HCT116 (cell line): ENCODE measurements at regions not wholly inside any gene's neighbourhood (a gene's known extent, or its start where the extent isn't known, plus 50 kb on each side); places are given as distances from the start of the nearest gene placed in this dataset.

Source experiments
- ATAC-seq: fragments of 200-7000 bp; cut with Tn5 transposase; 2 replicates; pipeline ENCODE4 v1.9.1; 2020; ENCODE audit warnings: mild to moderate bottlenecking, moderate library complexity
- BruUV-seq: library from RNA; stranded (reverse); fragments of 400-500 nt; replicated peaks from 2 replicates; lab custom pipeline; 2021; lab: Mats Ljungman, UMichigan
- CTCF ChIA-PET: fragments of 300-600 bp; sonication (Branson Sonifier 250); formaldehyde crosslinking; loops from one replicate; lab custom pipeline; 2021; ENCODE audit warnings: antibody characterized with exemption; lab: Charles Lee
- POLR2A ChIA-PET: fragments of 300-600, 350-600 bp; sonication (Branson Sonifier 250); formaldehyde crosslinking; loops from one replicate; lab custom pipeline; 2021; ENCODE audit warnings: antibody characterized with exemption; lab: Charles Lee
- RAD21 ChIA-PET, 2 experiments: fragments of 300-600 bp; sonication (Branson Sonifier 250); formaldehyde crosslinking; loops; one replicate each; lab custom pipeline; 2023; ENCODE audit warnings: low total read pairs in 2 of 2; ENCODE audit not compliant: uncharacterized antibody in 2 of 2, unreplicated experiment in 2 of 2, low non-redundant PET in 1 of 2; lab: Charles Lee
- DNase-seq: peaks from one replicate; pipeline ENCODE4 v3.0.0-alpha.2; 2010; ENCODE audit warnings: low read depth, low spot score
- H2AFZ ChIP-seq: fragments of 200-600 bp; shearing (Covaris generic), sonication (generic); 2 replicates; pipeline ENCODE4 v1.6.1; 2017; ENCODE audit warnings: low read depth, mixed run types, mixed read lengths, antibody characterized with exemption, low read length; ENCODE audit not compliant: poor library complexity, severe bottlenecking
- H3K27ac ChIP-seq: 2 replicates; pipeline ENCODE4 v1.5.1; 2012; ENCODE audit warnings: low read depth, low read length
- H3K27me3 ChIP-seq: fragments of 200-600 bp; sonication (generic); 2 replicates; pipeline ENCODE4 v1.6.1; 2016; ENCODE audit warnings: mixed run types, low read length, mixed read lengths; ENCODE audit not compliant: insufficient read depth
- H3K36me3 ChIP-seq, 2 experiments: fragments of 200-500 bp in 1 of 2; fragments of 200-600 bp in 1 of 2; sonication (Bioruptor generic) in 1 of 2; sonication (generic) in 1 of 2; 2 replicates each; pipeline versions ENCODE4 v1.5.1 to v1.6.1; 2014 to 2016; ENCODE audit warnings: low read length in 2 of 2, inconsistent platforms in 1 of 2, mixed read lengths in 1 of 2, mixed run types in 1 of 2; ENCODE audit not compliant: insufficient read depth in 2 of 2, control insufficient read depth in 1 of 2
- H3K4me1 ChIP-seq, 2 experiments: fragments of 200-600 bp in 1 of 2; sonication (generic) in 1 of 2; 2 replicates each; pipeline versions ENCODE4 v1.5.1 to v1.6.1; 2012 to 2017; ENCODE audit warnings: low read length in 2 of 2, inconsistent platforms in 1 of 2, mild to moderate bottlenecking in 1 of 2, mixed read lengths in 1 of 2, mixed run types in 1 of 2, moderate library complexity in 1 of 2; ENCODE audit not compliant: insufficient read depth in 2 of 2, control insufficient read depth in 1 of 2
- H3K4me2 ChIP-seq: fragments of 200-600 bp; sonication (generic); 2 replicates; pipeline ENCODE4 v1.6.1; 2017; ENCODE audit warnings: mixed run types, low read length, mixed read lengths
- H3K4me3 ChIP-seq, 2 experiments: fragments of 200-600 bp in 1 of 2; sonication (generic) in 1 of 2; replicated peaks in 1 of 2; 2 replicates each; pipeline ENCODE4 v1.5.1; 2011 to 2016; ENCODE audit warnings: low read length in 2 of 2, control low read depth in 1 of 2, low read depth in 1 of 2, mild to moderate bottlenecking in 1 of 2, mixed read lengths in 1 of 2, mixed run types in 1 of 2
- H3K79me2 ChIP-seq: fragments of 200-600 bp; sonication (generic); 2 replicates; pipeline ENCODE4 v1.6.1; 2017; ENCODE audit warnings: mild to moderate bottlenecking, mixed run types, low read length, moderate library complexity, mixed read lengths; ENCODE audit not compliant: insufficient read depth
- H3K9ac ChIP-seq: fragments of 200-600 bp; sonication (generic); 2 replicates; pipeline ENCODE4 v1.6.1; 2016; ENCODE audit warnings: low read length, mixed read lengths
- H3K9me2 ChIP-seq: fragments of 200-600 bp; sonication (generic), shearing (Covaris generic); 2 replicates; pipeline ENCODE4 v1.6.1; 2017; ENCODE audit warnings: mixed run types, mild to moderate bottlenecking, moderate library complexity; ENCODE audit not compliant: insufficient read depth
- H3K9me3 ChIP-seq, 2 experiments: fragments of 200-500 bp in 1 of 2; fragments of 200-600 bp in 1 of 2; sonication (Bioruptor generic) in 1 of 2; sonication (generic) in 1 of 2; 2 replicates each; pipeline ENCODE4 v1.6.1; 2014 to 2017; ENCODE audit warnings: low read length in 2 of 2, mixed read lengths in 2 of 2, inconsistent platforms in 1 of 2, low read depth in 1 of 2, mild to moderate bottlenecking in 1 of 2, mixed run types in 1 of 2, moderate library complexity in 1 of 2; ENCODE audit not compliant: control insufficient read depth in 1 of 2, insufficient read depth in 1 of 2
- H4K20me1 ChIP-seq: fragments of 200-600 bp; sonication (generic), shearing (Covaris generic); 2 replicates; pipeline ENCODE4 v1.6.1; 2017; ENCODE audit warnings: mixed run types, mild to moderate bottlenecking, moderate library complexity; ENCODE audit not compliant: insufficient read depth
- CEBPB ChIP-seq: IDR thresholded peaks from 2 replicates; pipeline ENCODE4 v1.6.1; 2012; ENCODE audit warnings: low read depth
- EGR1 ChIP-seq: IDR thresholded peaks from 2 replicates; pipeline ENCODE4 v1.6.1; 2012; ENCODE audit warnings: low read depth
- ELF1 ChIP-seq: IDR thresholded peaks from 2 replicates; pipeline ENCODE4 v1.6.1; 2012; ENCODE audit warnings: low read depth, borderline replicate concordance
- EZH2 ChIP-seq: fragments of 200-600 bp; sonication (generic); IDR thresholded peaks from 2 replicates; pipeline ENCODE4 v1.6.1; 2017; ENCODE audit warnings: antibody characterized with exemption, mixed run types
- EZH2phosphoT487 ChIP-seq: fragments of 200-600 bp; IDR thresholded peaks from 2 replicates; pipeline ENCODE4 v1.6.1; 2018; ENCODE audit warnings: antibody characterized with exemption, borderline replicate concordance
- FOSL1 ChIP-seq: IDR thresholded peaks from 2 replicates; pipeline ENCODE4 v1.6.1; 2012; ENCODE audit warnings: low read depth
- JUND ChIP-seq: IDR thresholded peaks from 2 replicates; pipeline ENCODE4 v1.6.1; 2012
- POLR2A ChIP-seq: IDR thresholded peaks from 2 replicates; pipeline ENCODE4 v1.7.0; 2011; ENCODE audit warnings: borderline replicate concordance; ENCODE audit not compliant: insufficient read depth, insufficient read length; ENCODE audit errors: extremely low read depth
- POLR2AphosphoS5 ChIP-seq: IDR thresholded peaks from 2 replicates; pipeline ENCODE4 v1.6.1; 2011; ENCODE audit warnings: mild to moderate bottlenecking, low read depth, low read length, moderate library complexity
- RAD21 ChIP-seq: IDR thresholded peaks from 2 replicates; pipeline ENCODE4 v1.6.1; 2012; ENCODE audit warnings: low read depth, mild to moderate bottlenecking
- REST ChIP-seq: IDR thresholded peaks from 2 replicates; pipeline ENCODE4 v1.6.1; 2012; ENCODE audit warnings: low read depth
- SP1 ChIP-seq: IDR thresholded peaks from 2 replicates; pipeline ENCODE4 v1.6.1; 2012; ENCODE audit warnings: low read depth
- SRF ChIP-seq: IDR thresholded peaks from 2 replicates; pipeline ENCODE4 v1.6.1; 2012; ENCODE audit warnings: low read depth
- TCF7L2 ChIP-seq: IDR thresholded peaks from 2 replicates; pipeline ENCODE4 v1.7.0; 2011; ENCODE audit warnings: borderline replicate concordance, inconsistent platforms; ENCODE audit not compliant: insufficient read depth, insufficient read length; ENCODE audit errors: extremely low read depth
- YY1 ChIP-seq: IDR thresholded peaks from 2 replicates; pipeline ENCODE4 v1.6.1; 2011; ENCODE audit warnings: low read length, low read depth, moderate library complexity, mild to moderate bottlenecking; ENCODE audit not compliant: insufficient replicate concordance; ENCODE audit errors: extremely low read depth
- ZFX ChIP-seq: fragments of 450-650 bp; IDR thresholded peaks from 2 replicates; pipeline ENCODE4 v1.6.1; 2017
- ZNF274 ChIP-seq: fragments of 200-500 bp; sonication (Bioruptor generic); IDR thresholded peaks from 2 replicates; pipeline ENCODE4 v1.6.1; 2014; ENCODE audit warnings: mild to moderate bottlenecking, low read depth, low read length, inconsistent platforms
- intact Hi-C: fragments of 100-400 bp; cut with micrococcal nuclease; formaldehyde crosslinking; loops from 2 replicates; pipeline ENCODE4 v1.10.0; 2022
- TF ChIP-seq, protein P1 (sequence below): IDR thresholded peaks from 2 replicates; pipeline ENCODE4 v1.6.1; 2012
- TF ChIP-seq, protein P2 (sequence below): IDR thresholded peaks from 2 replicates; pipeline ENCODE4 v1.6.1; 2011; ENCODE audit warnings: mild to moderate bottlenecking, low read length, moderate library complexity; ENCODE audit not compliant: insufficient replicate concordance; ENCODE audit errors: extremely low read depth
- TF ChIP-seq, protein P3 (sequence below), 3 experiments: fragments of 200-600 bp in 1 of 3; sonication (generic) in 1 of 3; IDR thresholded peaks in 2 of 3; conservative IDR thresholded peaks in 1 of 3; 2 replicates each; pipeline ENCODE4 v1.5.1; 2012 to 2017; ENCODE audit warnings: low read depth in 2 of 3, low read length in 2 of 3, antibody characterized with exemption in 1 of 3, borderline replicate concordance in 1 of 3, control low read depth in 1 of 3, mild to moderate bottlenecking in 1 of 3, mixed read lengths in 1 of 3, mixed run types in 1 of 3, moderate library complexity in 1 of 3; ENCODE audit not compliant: insufficient read depth in 1 of 3

DNA sequence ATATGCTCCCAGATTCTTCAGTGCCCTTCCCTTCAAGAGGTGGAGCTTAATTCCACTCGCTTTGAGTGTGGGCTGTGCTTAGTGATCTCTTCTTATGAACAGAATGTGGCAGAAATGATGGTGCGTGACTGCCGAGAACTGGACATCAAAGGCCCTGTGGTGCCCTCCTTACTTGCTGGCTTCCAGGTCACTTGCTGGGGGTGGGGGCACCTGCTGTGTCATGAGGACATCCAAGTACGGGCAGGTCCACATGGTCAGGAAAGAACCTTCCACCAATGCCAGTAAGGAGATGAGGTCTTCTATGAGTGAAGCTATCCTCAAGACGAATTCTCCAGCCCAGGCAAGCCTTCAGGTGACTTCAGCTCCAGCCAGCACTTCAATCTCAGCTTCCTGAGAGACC, 95.8 kb downstream of the FAM53A start:
- no peak overlapping the region for H2AFZ ChIP-seq
- no peak for DNase-seq
- no peak overlapping the region for H3K27ac ChIP-seq
- H3K27me3 ChIP-seq: no peaks in the 10 kb centered on the region
- H3K4me2 ChIP-seq: no peak overlapping the region
- no peaks in the 10 kb centered on the region for H3K79me2 ChIP-seq
- H3K9ac ChIP-seq: no peak overlapping the region
- H3K9me2 ChIP-seq: no peaks in the 10 kb centered on the region
- intact Hi-C loops: no loop called here
- ATAC-seq: no peak
- ChIA-PET POLR2A (no interaction called here), CTCF (no interaction called here), RAD21 (no interaction called here)
- H3K36me3 ChIP-seq: no peaks in the 10 kb centered on the region
- TF ChIP-seq JUND (no peak), ZFX (no peak), REST (no peak), EZH2 (no peak), TCF7L2 (no peak), POLR2A (no peak), RAD21 (no peak), ELF1 (no peak), EZH2phosphoT487 (no peak), FOSL1 (no peak), POLR2AphosphoS5 (no peak), CEBPB (no peak), ZNF274 (no peak), SP1 (no peak), YY1 (no peak), SRF (no peak), EGR1 (no peak)
- TF ChIP-seq, protein P1, sequence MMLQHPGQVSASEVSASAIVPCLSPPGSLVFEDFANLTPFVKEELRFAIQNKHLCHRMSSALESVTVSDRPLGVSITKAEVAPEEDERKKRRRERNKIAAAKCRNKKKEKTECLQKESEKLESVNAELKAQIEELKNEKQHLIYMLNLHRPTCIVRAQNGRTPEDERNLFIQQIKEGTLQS: no peak
- TF ChIP-seq, protein P2, sequence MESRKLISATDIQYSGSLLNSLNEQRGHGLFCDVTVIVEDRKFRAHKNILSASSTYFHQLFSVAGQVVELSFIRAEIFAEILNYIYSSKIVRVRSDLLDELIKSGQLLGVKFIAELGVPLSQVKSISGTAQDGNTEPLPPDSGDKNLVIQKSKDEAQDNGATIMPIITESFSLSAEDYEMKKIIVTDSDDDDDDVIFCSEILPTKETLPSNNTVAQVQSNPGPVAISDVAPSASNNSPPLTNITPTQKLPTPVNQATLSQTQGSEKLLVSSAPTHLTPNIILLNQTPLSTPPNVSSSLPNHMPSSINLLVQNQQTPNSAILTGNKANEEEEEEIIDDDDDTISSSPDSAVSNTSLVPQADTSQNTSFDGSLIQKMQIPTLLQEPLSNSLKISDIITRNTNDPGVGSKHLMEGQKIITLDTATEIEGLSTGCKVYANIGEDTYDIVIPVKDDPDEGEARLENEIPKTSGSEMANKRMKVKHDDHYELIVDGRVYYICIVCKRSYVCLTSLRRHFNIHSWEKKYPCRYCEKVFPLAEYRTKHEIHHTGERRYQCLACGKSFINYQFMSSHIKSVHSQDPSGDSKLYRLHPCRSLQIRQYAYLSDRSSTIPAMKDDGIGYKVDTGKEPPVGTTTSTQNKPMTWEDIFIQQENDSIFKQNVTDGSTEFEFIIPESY: no peak
- TF ChIP-seq, protein P3, sequence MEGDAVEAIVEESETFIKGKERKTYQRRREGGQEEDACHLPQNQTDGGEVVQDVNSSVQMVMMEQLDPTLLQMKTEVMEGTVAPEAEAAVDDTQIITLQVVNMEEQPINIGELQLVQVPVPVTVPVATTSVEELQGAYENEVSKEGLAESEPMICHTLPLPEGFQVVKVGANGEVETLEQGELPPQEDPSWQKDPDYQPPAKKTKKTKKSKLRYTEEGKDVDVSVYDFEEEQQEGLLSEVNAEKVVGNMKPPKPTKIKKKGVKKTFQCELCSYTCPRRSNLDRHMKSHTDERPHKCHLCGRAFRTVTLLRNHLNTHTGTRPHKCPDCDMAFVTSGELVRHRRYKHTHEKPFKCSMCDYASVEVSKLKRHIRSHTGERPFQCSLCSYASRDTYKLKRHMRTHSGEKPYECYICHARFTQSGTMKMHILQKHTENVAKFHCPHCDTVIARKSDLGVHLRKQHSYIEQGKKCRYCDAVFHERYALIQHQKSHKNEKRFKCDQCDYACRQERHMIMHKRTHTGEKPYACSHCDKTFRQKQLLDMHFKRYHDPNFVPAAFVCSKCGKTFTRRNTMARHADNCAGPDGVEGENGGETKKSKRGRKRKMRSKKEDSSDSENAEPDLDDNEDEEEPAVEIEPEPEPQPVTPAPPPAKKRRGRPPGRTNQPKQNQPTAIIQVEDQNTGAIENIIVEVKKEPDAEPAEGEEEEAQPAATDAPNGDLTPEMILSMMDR (IDR thresholded peaks at IDR 0.05 in 2 of 3, conservative IDR thresholded peaks at IDR 0.05 in 1 of 3; ENCODE audit: borderline replicate concordance in 1 of 3, insufficient read depth in 1 of 3, low read depth in 2 of 3, low read length in 2 of 3): no peak
- H4K20me1 ChIP-seq: no peaks in the 10 kb centered on the region
- peaks cover 3 to 11% of the 10 kb centered on the region in 2 experiments; a peak in 2 of 4 replicates for H3K9me3 ChIP-seq
- no peaks in the 10 kb centered on the region for H3K4me1 ChIP-seq
- no TSS peak for BruUV-seq
- H3K4me3 ChIP-seq: no peak overlapping the region
